H9 (cell line): ENCODE measurements at regions not wholly inside any gene's neighbourhood (a gene's known extent, or its start where the extent isn't known, plus 50 kb on each side); places are given as distances from the start of the nearest gene placed in this dataset.

ENCODE experiments used
- DNase-seq: peaks from one replicate; pipeline ENCODE4 v3.0.0-alpha.2; 2017
- H2AFZ ChIP-seq: one replicate; pipeline ENCODE4 v1.6.1; 2013; ENCODE audit warnings: mild to moderate bottlenecking, low read length, control low read depth, moderate library complexity
- H2AK5ac ChIP-seq: 2 replicates; pipeline ENCODE4 v1.6.1; 2013; ENCODE audit warnings: low read length, control low read depth, mixed read lengths; ENCODE audit not compliant: insufficient read length
- H2BK120ac ChIP-seq: one replicate; pipeline ENCODE4 v1.6.1; 2013; ENCODE audit warnings: low read depth, mild to moderate bottlenecking, low read length, control low read depth, inconsistent platforms; ENCODE audit not compliant: poor library complexity, severe bottlenecking
- H2BK12ac ChIP-seq: 2 replicates; pipeline ENCODE4 v1.6.1; 2013; ENCODE audit warnings: low read length, control low read depth, mixed read lengths, low read depth; ENCODE audit not compliant: insufficient read length
- H2BK15ac ChIP-seq: 2 replicates; pipeline ENCODE4 v1.6.1; 2013; ENCODE audit warnings: low read depth, low read length, control low read depth
- H2BK20ac ChIP-seq: one replicate; pipeline ENCODE4 v1.6.1; 2013; ENCODE audit warnings: low read depth, mild to moderate bottlenecking, low read length, control low read depth, inconsistent platforms; ENCODE audit not compliant: poor library complexity, severe bottlenecking
- H2BK5ac ChIP-seq: 2 replicates; pipeline ENCODE4 v1.6.1; 2013; ENCODE audit warnings: low read length, control low read depth, mixed read lengths; ENCODE audit not compliant: insufficient read length
- H3K14ac ChIP-seq: 2 replicates; pipeline ENCODE4 v1.6.1; 2013; ENCODE audit warnings: low read length, control low read depth; ENCODE audit not compliant: insufficient read depth
- H3K18ac ChIP-seq: 2 replicates; pipeline ENCODE4 v1.6.1; 2013; ENCODE audit warnings: low read depth, mild to moderate bottlenecking, mixed read lengths, low read length, control low read depth; ENCODE audit not compliant: insufficient read length
- H3K23ac ChIP-seq: 2 replicates; pipeline ENCODE4 v1.6.1; 2013; ENCODE audit warnings: low read length, control low read depth, mixed read lengths, low read depth; ENCODE audit not compliant: insufficient read length
- H3K23me2 ChIP-seq: 2 replicates; pipeline ENCODE4 v1.6.1; 2013; ENCODE audit warnings: low read depth, mild to moderate bottlenecking, mixed read lengths, low read length, control low read depth; ENCODE audit not compliant: insufficient read length, poor library complexity, severe bottlenecking
- H3K27ac ChIP-seq: 2 replicates; pipeline ENCODE4 v1.5.1; 2013; ENCODE audit warnings: low read length, control low read depth, mixed read lengths, low read depth; ENCODE audit not compliant: insufficient read length
- H3K27me3 ChIP-seq: 2 replicates; pipeline ENCODE4 v1.6.1; 2013; ENCODE audit warnings: low read length, control low read depth, inconsistent platforms; ENCODE audit not compliant: insufficient read depth
- H3K4ac ChIP-seq: 2 replicates; pipeline ENCODE4 v1.6.1; 2013; ENCODE audit warnings: low read depth, mild to moderate bottlenecking, control low read depth, inconsistent platforms, low read length, moderate library complexity
- H3K4me1 ChIP-seq: 2 replicates; pipeline ENCODE4 v1.6.1; 2013; ENCODE audit warnings: low read length, control low read depth, inconsistent platforms; ENCODE audit not compliant: insufficient read depth
- H3K4me2 ChIP-seq: 2 replicates; pipeline ENCODE4 v1.6.1; 2013; ENCODE audit warnings: low read length, control low read depth, mixed read lengths; ENCODE audit not compliant: insufficient read length, insufficient read depth
- H3K56ac ChIP-seq: 2 replicates; pipeline ENCODE4 v1.6.1; 2013; ENCODE audit warnings: low read depth, mild to moderate bottlenecking, mixed read lengths, low read length, control low read depth; ENCODE audit not compliant: insufficient read length
- H3K79me1 ChIP-seq: 2 replicates; pipeline ENCODE4 v1.6.1; 2013; ENCODE audit warnings: low read depth, mild to moderate bottlenecking, moderate library complexity, low read length, control low read depth, inconsistent platforms; ENCODE audit not compliant: insufficient read depth, poor library complexity, severe bottlenecking
- H3K79me2 ChIP-seq: 2 replicates; pipeline ENCODE4 v1.6.1; 2013; ENCODE audit warnings: low read length, control low read depth, inconsistent platforms; ENCODE audit not compliant: insufficient read depth
- H3K9ac ChIP-seq: 2 replicates; pipeline ENCODE4 v1.6.1; 2013; ENCODE audit warnings: low read length, control low read depth, mixed read lengths; ENCODE audit not compliant: insufficient read length; ENCODE audit errors: extremely low read depth
- H3K9me3 ChIP-seq: one replicate; pipeline ENCODE4 v1.6.1; 2013; ENCODE audit warnings: low read depth, low read length, inconsistent platforms; ENCODE audit not compliant: control insufficient read depth
- H3T11ph ChIP-seq: one replicate; pipeline ENCODE4 v1.6.1; 2013; ENCODE audit warnings: mild to moderate bottlenecking, low read length, control low read depth, inconsistent platforms
- H4K20me1 ChIP-seq: one replicate; pipeline ENCODE4 v1.6.1; 2013; ENCODE audit not compliant: control insufficient read depth, insufficient read length, insufficient read depth
- H4K5ac ChIP-seq: 2 replicates; pipeline ENCODE4 v1.6.1; 2013; ENCODE audit warnings: low read depth, mild to moderate bottlenecking, mixed read lengths, low read length, control low read depth; ENCODE audit not compliant: insufficient read length
- H4K8ac ChIP-seq: replicated peaks from 2 replicates; pipeline ENCODE4 v1.6.1; 2013; ENCODE audit warnings: low read length, control low read depth, mixed read lengths, low read depth; ENCODE audit not compliant: insufficient read length
- H4K91ac ChIP-seq: 2 replicates; pipeline ENCODE4 v1.6.1; 2013; ENCODE audit warnings: low read depth, mild to moderate bottlenecking, moderate library complexity, mixed read lengths, low read length, control low read depth; ENCODE audit not compliant: insufficient read length
- H3K27ac Mint-ChIP-seq, 3 experiments: 2 replicates in 2 of 3; 3 replicates in 1 of 3; pipeline ENCODE4 v1.8.0; 2020 to 2021; ENCODE audit warnings: mixed read lengths in 3 of 3, mild to moderate bottlenecking in 1 of 3, moderate library complexity in 1 of 3
- H3K27me3 Mint-ChIP-seq: 2 replicates; pipeline ENCODE4 v1.8.0; 2021; ENCODE audit warnings: low read depth, mild to moderate bottlenecking, moderate library complexity, mixed read lengths
- H3K36me3 Mint-ChIP-seq, 3 experiments: 2 replicates in 2 of 3; 3 replicates in 1 of 3; pipeline ENCODE4 v1.8.0; 2020 to 2021; ENCODE audit warnings: low read depth in 3 of 3, mixed read lengths in 3 of 3; ENCODE audit not compliant: insufficient read depth in 1 of 3
- H3K4me1 Mint-ChIP-seq, 2 experiments: 2 replicates each; pipeline ENCODE4 v1.8.0; 2020; ENCODE audit warnings: mixed read lengths in 2 of 2
- H3K4me3 Mint-ChIP-seq, 2 experiments: 2 replicates in 1 of 2; 3 replicates in 1 of 2; pipeline ENCODE4 v1.8.0; 2020 to 2021; ENCODE audit warnings: mild to moderate bottlenecking in 2 of 2, mixed read lengths in 2 of 2, moderate library complexity in 1 of 2
- H3K9me3 Mint-ChIP-seq, 2 experiments: 2 replicates in 1 of 2; 3 replicates in 1 of 2; pipeline ENCODE4 v1.8.0; 2020; ENCODE audit warnings: mild to moderate bottlenecking in 2 of 2, mixed read lengths in 2 of 2, moderate library complexity in 1 of 2
- CTCF ChIP-seq: fragments of 200-600 bp; sonication (generic); conservative IDR thresholded peaks from 3 replicates; pipeline ENCODE4 v1.8.0; 2021; ENCODE audit warnings: antibody characterized with exemption, mild to moderate bottlenecking
- WGBS: extraction: QIAGEN DNeasy Blood & Tissue Kit; methylation state at CpG from one replicate; pipeline ENCODE4 v1.1.7; 2013; ENCODE audit warnings: missing lambda C conversion rate, low lambda C conversion rate, mixed read lengths; ENCODE audit not compliant: insufficient read length; ENCODE audit errors: extremely low coverage; 5-methylcytosine and 5-hydroxymethylcytosine counted together

- no CpG with 5 or more reads among the region's 6 CpGs for WGBS
- Mint-ChIP-seq H3K36me3 (peaks cover 0 to 2% (median 0%) of the 10 kb centered on the region in 3 experiments; a peak in 1 of 7 replicates), H3K4me3 (no peak overlapping the region), H3K9me3 (peaks cover 3 to 6% of the 10 kb centered on the region in 2 experiments; a peak in 2 of 5 replicates), H3K27me3 (peaks cover 6% of the 10 kb centered on the region), H3K4me1 (peaks cover 27 to 32% of the 10 kb centered on the region in 2 experiments), H3K27ac (peak overlapping the region in 1 of 3 experiments; percentile 40; a peak in 1 of 7 replicates)
- H3K9me3 ChIP-seq: no peaks in the 10 kb centered on the region
- no peak overlapping the region for H2BK20ac ChIP-seq
- H3K4me1 ChIP-seq: peaks cover 4% of the 10 kb centered on the region; the same call in 1 of the 2 replicates
- no peaks in the 10 kb centered on the region for H4K20me1 ChIP-seq
- no peak for DNase-seq
- no peaks in the 10 kb centered on the region for H3K27me3 ChIP-seq
- no peak overlapping the region for H3K56ac ChIP-seq
- no peaks in the 10 kb centered on the region for H3K23me2 ChIP-seq
- H2BK120ac ChIP-seq: no peak overlapping the region
- H3K27ac ChIP-seq: no peak overlapping the region
- H3K79me2 ChIP-seq: no peaks in the 10 kb centered on the region
- no peak overlapping the region for H2BK5ac ChIP-seq
- H3K9ac ChIP-seq: no peak overlapping the region
- H2AK5ac ChIP-seq: no peak overlapping the region
- no peak overlapping the region for H3K23ac ChIP-seq
- no peak overlapping the region for H4K91ac ChIP-seq
- no peaks in the 10 kb centered on the region for H3K79me1 ChIP-seq
- no peak for TF ChIP-seq CTCF
- no peak overlapping the region for H2AFZ ChIP-seq
- H3K14ac ChIP-seq: no peak overlapping the region
- no peak overlapping the region for H4K5ac ChIP-seq
- no peak overlapping the region for H4K8ac ChIP-seq
- no peak overlapping the region for H3T11ph ChIP-seq
- H3K4me2 ChIP-seq: no peak overlapping the region
- H3K4ac ChIP-seq: no peak overlapping the region
- H2BK15ac ChIP-seq: no peak overlapping the region
- no peak overlapping the region for H2BK12ac ChIP-seq
- H3K18ac ChIP-seq: no peak overlapping the region
Measured at GRCh38 chr9:96137671-96138429, 164.1 kb downstream of the HSD17B3 start.
